GM18502 (cell line): ENCODE measurements at regions not wholly inside any gene's neighbourhood (a gene's known extent, or its start where the extent isn't known, plus 50 kb on each side); places are given as distances from the start of the nearest gene placed in this dataset.

Source experiments
- ATAC-seq: cut with Tn5 transposase; IDR thresholded peaks from one replicate; pipeline ENCODE4 v1.9.1; 2021; ENCODE audit warnings: mild to moderate bottlenecking; ENCODE audit not compliant: unreplicated experiment, poor library complexity

GRCh38 chr20:23282546-23282945, 68.0 kb upstream of the NXT1 start:
- no peak for ATAC-seq

DNA sequence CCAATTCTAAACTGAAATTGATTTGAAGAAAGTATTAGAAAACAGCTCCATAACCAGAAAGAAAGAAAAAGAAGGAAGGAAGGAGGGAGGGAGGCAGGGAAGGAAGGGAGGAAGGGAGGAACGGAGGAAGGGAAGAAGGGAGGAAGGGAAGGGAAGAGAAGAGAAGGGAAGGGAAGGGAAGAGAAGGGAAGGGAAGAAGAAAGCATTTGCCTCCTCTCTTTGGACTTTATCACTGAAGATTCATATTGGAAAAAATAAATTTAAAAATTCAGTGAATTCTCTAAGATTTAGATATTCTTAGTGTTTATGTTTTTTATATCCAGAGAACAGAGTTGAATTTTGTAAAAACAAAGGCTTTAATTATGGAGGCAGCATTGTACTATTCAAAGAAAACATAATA, 68.5 kb upstream of the NXT1 start:
- ATAC-seq, result no peak

- no peak for ATAC-seq
Observed at GRCh38 chr20:23279836-23280235, 70.8 kb upstream of the NXT1 start.

- no peak for ATAC-seq
Observed at GRCh38 chr20:23278172-23278571, 72.4 kb upstream of the NXT1 start.

DNA sequence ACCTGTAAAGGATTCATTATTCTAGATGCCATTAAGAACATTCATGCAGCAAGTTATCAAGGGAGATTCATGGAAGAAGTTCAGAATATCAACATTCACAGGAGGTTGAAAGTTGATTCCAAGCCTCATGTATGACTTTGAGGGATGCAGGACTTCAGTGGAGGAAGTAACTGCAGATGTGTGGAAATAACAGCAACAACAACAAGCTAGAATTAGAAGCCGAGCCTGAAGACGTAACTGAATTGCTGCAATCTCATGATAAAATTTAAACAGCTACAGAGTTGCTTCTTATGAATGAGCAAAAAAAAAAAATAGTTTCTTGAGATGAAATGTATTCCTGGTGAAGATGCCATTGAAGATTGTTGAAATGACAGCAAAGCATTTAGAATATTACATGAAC, 73.3 kb upstream of the NXT1 start:
- ATAC-seq, result no peak

DNA sequence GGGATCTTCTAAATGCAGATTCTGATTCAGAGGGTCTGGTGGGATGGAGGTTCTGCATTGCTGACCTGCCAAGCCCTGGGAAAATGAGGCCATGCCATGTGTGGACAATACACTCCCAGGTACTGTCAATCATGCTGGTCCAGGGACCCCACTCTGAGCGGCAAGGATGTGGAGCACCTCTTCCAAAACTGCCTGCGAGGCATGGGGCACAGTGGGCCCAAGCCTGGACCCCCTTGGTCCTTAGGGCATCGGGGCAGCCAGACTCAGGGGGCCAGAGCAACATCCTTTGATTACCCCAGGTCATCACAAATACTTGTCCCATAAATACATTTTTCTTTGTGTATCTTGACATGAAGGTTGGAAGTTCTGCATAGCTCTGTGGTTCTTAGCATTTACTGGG, 76.8 kb upstream of the NXT1 start:
- ATAC-seq, result no peak

- no peak for ATAC-seq
Observed at GRCh38 chr20:23272176-23273029, 78.2 kb upstream of the NXT1 start.

- no peak for ATAC-seq
Observed at GRCh38 chr20:23270382-23270911, 80.1 kb upstream of the NXT1 start.

GRCh38 chr20:23269954-23270353, 80.6 kb upstream of the NXT1 start:
- ATAC-seq, result no peak

- no peak for ATAC-seq
Observed at GRCh38 chr20:23268792-23269354, 81.7 kb upstream of the NXT1 start.

DNA sequence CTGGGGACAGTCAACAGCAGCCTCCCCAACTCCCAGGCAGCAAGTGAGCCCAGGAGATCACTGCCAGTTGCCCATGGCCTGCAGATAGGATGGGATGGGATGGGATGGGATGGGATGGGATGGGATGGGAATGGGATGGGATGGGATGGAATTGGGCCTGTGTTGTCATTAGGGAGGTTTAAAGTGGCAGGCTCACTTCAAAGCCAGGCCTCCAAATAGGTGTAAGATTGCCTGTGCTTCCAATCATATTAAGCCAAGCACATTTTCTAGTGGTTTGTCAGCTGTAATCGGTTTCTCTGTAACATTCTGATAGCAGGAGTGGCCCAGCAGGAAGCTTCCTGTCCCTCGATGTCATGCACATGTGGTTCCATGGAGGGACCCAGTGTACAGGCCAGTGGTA, 82.7 kb upstream of the NXT1 start:
- ATAC-seq, result no peak

DNA sequence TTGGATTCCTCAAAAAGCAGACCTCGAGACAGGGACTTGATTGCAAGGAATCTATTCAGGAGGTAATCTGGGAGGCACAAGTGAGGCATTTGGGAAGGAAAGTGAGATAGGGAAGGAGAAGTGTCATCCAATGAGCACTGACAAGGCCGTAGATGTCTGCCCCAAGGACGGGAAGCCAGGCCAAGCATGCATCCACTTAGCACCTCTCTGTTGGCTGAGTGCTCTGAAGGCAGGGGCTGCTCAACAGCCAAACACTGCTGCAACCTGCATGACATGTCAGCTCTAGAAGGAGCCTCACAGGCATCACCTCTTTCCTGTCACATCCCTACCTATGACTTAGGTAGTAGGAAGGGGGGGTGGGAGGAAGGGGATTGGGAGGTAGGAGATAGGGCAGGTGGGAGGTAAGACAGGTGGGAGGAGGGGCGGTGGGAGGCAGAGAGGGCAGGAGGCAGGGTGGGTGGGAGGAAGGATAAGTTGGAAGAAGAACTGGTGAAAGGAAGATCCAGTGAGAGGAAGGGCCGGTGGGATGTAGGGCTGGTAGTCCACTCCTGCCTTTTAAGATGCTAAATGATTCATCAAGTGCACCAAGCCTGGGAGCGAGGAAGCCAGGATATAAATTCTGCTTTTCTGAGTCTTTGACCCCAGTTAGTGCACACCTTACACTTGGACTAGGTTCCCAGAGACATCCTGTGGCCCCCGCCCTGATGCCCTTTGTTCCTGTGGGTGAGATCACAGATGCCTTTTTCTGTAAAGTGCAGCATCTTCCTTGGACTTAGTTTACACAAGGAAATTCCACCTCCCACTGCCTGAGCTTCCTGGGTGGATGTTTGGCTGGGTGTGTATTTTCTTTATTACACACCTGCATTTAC, 83.8 kb upstream of the NXT1 start:
- ATAC-seq, result no peak

DNA sequence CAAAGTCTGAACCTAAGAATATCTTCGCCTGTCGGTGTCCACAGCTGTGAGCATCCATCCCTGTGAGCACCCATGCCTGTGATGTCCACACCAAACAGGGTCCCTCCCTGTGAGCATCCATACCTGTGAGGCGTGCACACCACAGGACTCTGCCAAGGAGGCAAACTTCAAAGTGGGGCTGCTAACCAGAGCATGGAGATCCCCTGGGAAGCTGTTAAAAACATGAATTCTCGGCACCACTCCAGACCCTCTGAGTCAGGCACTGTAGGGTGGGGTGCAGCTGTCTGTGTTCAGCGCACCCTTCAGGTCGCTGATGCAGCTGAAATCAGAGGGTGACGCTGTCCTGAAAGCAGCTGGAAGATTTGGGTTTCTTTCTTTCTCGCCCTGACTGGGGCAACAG, 85.4 kb upstream of the NXT1 start:
- no peak for ATAC-seq

DNA sequence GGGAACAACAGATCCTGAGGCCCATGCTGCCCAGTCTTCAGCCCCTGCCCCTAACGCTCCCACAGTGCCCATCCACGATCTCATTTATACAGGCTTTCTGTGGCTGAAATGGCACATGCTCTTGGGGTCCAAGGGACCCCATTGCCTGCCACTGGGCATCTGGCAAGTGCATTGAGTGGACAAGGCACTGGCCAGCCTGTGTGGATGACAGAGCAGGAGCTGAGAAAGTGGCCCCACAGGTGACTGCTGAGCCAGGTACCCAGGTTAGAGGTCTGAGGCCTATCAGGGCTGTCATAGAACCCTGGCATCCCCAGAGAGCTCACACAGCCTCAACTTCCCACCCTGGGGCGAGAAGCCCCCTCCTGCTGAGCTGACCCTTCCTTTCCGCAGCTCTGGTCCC, 86.0 kb upstream of the NXT1 start:
- ATAC-seq, result no peak

- no peak for ATAC-seq
Observed at GRCh38 chr20:23260181-23260840, 90.3 kb upstream of the NXT1 start.

- ATAC-seq, result no peak
Observed at GRCh38 chr20:23258747-23259121, 91.9 kb upstream of the NXT1 start.

- no peak for ATAC-seq
Observed at GRCh38 chr20:23257848-23258746, 92.5 kb upstream of the NXT1 start.

- ATAC-seq, result no peak
Observed at GRCh38 chr20:23257106-23257761, 93.4 kb upstream of the NXT1 start.
